ENCODE measurements at regions not wholly inside any gene's neighbourhood (a gene's known extent, or its start where the extent isn't known, plus 50 kb on each side); places are given as distances from the start of the nearest gene placed in this dataset.

- FAIRE-seq (no peak), ATAC-seq (no peak), DNase-seq (ENCODE audit: extremely low read depth in 1 of 4, low spot score in 3 of 4) (no peak)
- in situ Hi-C loops (cut with MboI): no loop called here
- no peaks in the 10 kb centered on the region for H3K4me1 ChIP-seq (replicated peaks in 1 of 2; ENCODE audit: control insufficient read depth in 2 of 2, insufficient read depth in 2 of 2, low read length in 2 of 2)
- 0% methylated on average over 17 of the region's 17 CpGs for WGBS (ENCODE audit: insufficient coverage, low coverage, missing lambda C conversion rate)
- H3K4me3 ChIP-seq: no peak overlapping the region
- H4K20me1 ChIP-seq (replicated peaks; ENCODE audit: control insufficient read depth, insufficient read depth, low read length): no peaks in the 10 kb centered on the region
- no peak overlapping the region for H2AFZ ChIP-seq (ENCODE audit: low read depth, low read length)
- H3K27ac ChIP-seq (ENCODE audit: extremely low read depth, low read depth, low read length): no peak overlapping the region
- ChIA-PET POLR2A (no interaction called here), CTCF (ENCODE audit: low intra/inter-chr PET ratio) (no interaction called here)
- no TSS peak for BruUV-seq (replicated peaks)
- intact Hi-C loops (cut with micrococcal nuclease): no loop called here
- no peaks in the 10 kb centered on the region for H3K36me3 ChIP-seq (ENCODE audit: control insufficient read depth, insufficient read depth, low read length)
- H3K27me3 ChIP-seq (ENCODE audit: control insufficient read depth in 2 of 2, insufficient read depth in 2 of 2, low read length in 2 of 2): peaks cover 0 to 31% of the 10 kb centered on the region in 2 experiments; a peak in 4 of 5 replicates
- H3K9ac ChIP-seq (ENCODE audit: insufficient read depth in 1 of 2, low read depth in 2 of 2, low read length in 2 of 2): no peak overlapping the region
- no peak overlapping the region for H3K4me2 ChIP-seq (ENCODE audit: insufficient read depth, low read length)
- H3K9me1 ChIP-seq (ENCODE audit: control insufficient read depth, insufficient read depth, low read length): no peaks in the 10 kb centered on the region
- TF ChIP-seq ZNF407 (IDR thresholded peaks at IDR 0.05; ENCODE audit: low read depth) (no peak), JUNB (CRISPR knock-in tag; conservative IDR thresholded peaks at IDR 0.05) (no peak), NFIC (IDR thresholded peaks at IDR 0.05) (no peak), NONO (IDR thresholded peaks at IDR 0.05; ENCODE audit: low read depth in 2 of 2, low read length in 1 of 2) (no peak), SAP30 (IDR thresholded peaks at IDR 0.05; ENCODE audit: borderline replicate concordance, insufficient read depth, low read depth, low read length, poor library complexity, severe bottlenecking) (no peak), MXD1 (CRISPR knock-in tag; IDR thresholded peaks at IDR 0.05; ENCODE audit: borderline replicate concordance, poor library complexity, severe bottlenecking) (no peak), ZNF124 (CRISPR knock-in tag; IDR thresholded peaks at IDR 0.05) (no peak), DMBX1 (CRISPR knock-in tag; IDR thresholded peaks at IDR 0.05; ENCODE audit: borderline replicate concordance) (no peak), ZSCAN32 (CRISPR knock-in tag; IDR thresholded peaks at IDR 0.05) (no peak), SNAPC5 (CRISPR knock-in tag; IDR thresholded peaks at IDR 0.05) (no peak)
- H3K79me2 ChIP-seq (ENCODE audit: control insufficient read depth, insufficient read depth, low read length): no peaks in the 10 kb centered on the region
- H3K9me3 ChIP-seq (replicated peaks; ENCODE audit: control insufficient read depth, insufficient read depth, low read depth, low read length): no peaks in the 10 kb centered on the region
Measured at GRCh38 chr13:40477623-40478608, 188.5 kb downstream of the FOXO1 start.
